H1 (cell line): ENCODE measurements at regions not wholly inside any gene's neighbourhood (a gene's known extent, or its start where the extent isn't known, plus 50 kb on each side); places are given as distances from the start of the nearest gene placed in this dataset.

Source experiments
- CTCF ChIA-PET: fragments of 300-600 bp; sonication (Branson Sonifier 250); formaldehyde crosslinking; loops from one replicate; lab custom pipeline; 2021; ENCODE audit not compliant: partially characterized antibody; lab: Charles Lee
- POLR2A ChIA-PET: fragments of 300-600 bp; sonication (Branson Sonifier 250); formaldehyde crosslinking; loops from one replicate; lab custom pipeline; 2021; ENCODE audit warnings: inconsistent platforms; ENCODE audit not compliant: partially characterized antibody; lab: Charles Lee
- DNase-seq, 2 experiments: peaks; one replicate each; pipeline versions ENCODE4 v3.0.0 to v3.0.0-alpha.2; 2010 to 2022; ENCODE audit warnings: low spot score in 2 of 2, low read depth in 1 of 2, mixed read lengths in 1 of 2
- FAIRE-seq: peaks from 2 replicates; lab custom pipeline; 2011; peaks lifted over from hg19 to GRCh38; lab: Jason Lieb, UNC
- H2AFZ ChIP-seq: 2 replicates; pipeline ENCODE4 v1.8.1; 2012; ENCODE audit warnings: low read length, inconsistent platforms
- H2AK5ac ChIP-seq: 2 replicates; pipeline ENCODE4 v1.6.1; 2013; ENCODE audit warnings: low read depth, low read length
- H2BK120ac ChIP-seq: replicated peaks from 2 replicates; pipeline ENCODE3; 2013; ENCODE audit warnings: low read depth, low read length, inconsistent platforms
- H2BK12ac ChIP-seq: 2 replicates; pipeline ENCODE4 v1.6.1; 2013; ENCODE audit warnings: low read depth, low read length
- H2BK15ac ChIP-seq: 2 replicates; pipeline ENCODE4 v1.6.1; 2013; ENCODE audit warnings: low read length
- H2BK20ac ChIP-seq: 2 replicates; pipeline ENCODE4 v1.6.1; 2013; ENCODE audit warnings: low read length
- H2BK5ac ChIP-seq: 2 replicates; pipeline ENCODE4 v1.6.1; 2013; ENCODE audit warnings: low read depth, low read length
- H3K14ac ChIP-seq: 2 replicates; pipeline ENCODE4 v1.6.1; 2013; ENCODE audit warnings: inconsistent platforms; ENCODE audit not compliant: insufficient read length
- H3K18ac ChIP-seq: 2 replicates; pipeline ENCODE4 v1.6.1; 2013; ENCODE audit warnings: low read length; ENCODE audit errors: extremely low read depth
- H3K23ac ChIP-seq: 2 replicates; pipeline ENCODE4 v1.6.1; 2013; ENCODE audit warnings: inconsistent platforms; ENCODE audit not compliant: insufficient read length
- H3K23me2 ChIP-seq: 2 replicates; pipeline ENCODE4 v1.6.1; 2013; ENCODE audit warnings: low read depth, low read length
- H3K27ac ChIP-seq: 2 replicates; pipeline ENCODE4 v1.6.1; 2011; ENCODE audit warnings: low read depth, low read length, inconsistent platforms
- H3K27me3 ChIP-seq, 4 experiments: replicated peaks in 1 of 4; 1 replicate in 1 of 4; 2 replicates in 3 of 4; pipeline versions ENCODE4 v1.6.1 to v1.8.1; 2011 to 2013; ENCODE audit warnings: low read length in 3 of 4, mild to moderate bottlenecking in 3 of 4, inconsistent platforms in 2 of 4, mixed read lengths in 2 of 4, moderate library complexity in 1 of 4; ENCODE audit not compliant: control insufficient read depth in 3 of 4, insufficient read depth in 3 of 4; ENCODE audit errors: extremely low read depth in 1 of 4
- H3K36me3 ChIP-seq, 4 experiments: 2 replicates each; pipeline versions ENCODE4 v1.6.1 to v1.8.1; 2011 to 2013; ENCODE audit warnings: mild to moderate bottlenecking in 4 of 4, low read length in 3 of 4, moderate library complexity in 2 of 4, control low read depth in 1 of 4, inconsistent platforms in 1 of 4; ENCODE audit not compliant: insufficient read depth in 4 of 4, control insufficient read depth in 2 of 4
- H3K4ac ChIP-seq: replicated peaks from 2 replicates; pipeline ENCODE3; 2013; ENCODE audit warnings: low read length, low read depth, mixed read lengths, inconsistent platforms; ENCODE audit not compliant: insufficient read length
- H3K4me1 ChIP-seq, 4 experiments: replicated peaks in 1 of 4; 1 replicate in 1 of 4; 2 replicates in 3 of 4; pipeline versions ENCODE4 v1.6.1 to v1.8.1; 2011 to 2013; ENCODE audit warnings: low read length in 3 of 4, inconsistent platforms in 2 of 4, mixed read lengths in 1 of 4; ENCODE audit not compliant: insufficient read depth in 4 of 4, control insufficient read depth in 3 of 4
- H3K4me2 ChIP-seq, 2 experiments: 2 replicates each; pipeline versions ENCODE4 v1.6.1 to v1.8.1; 2011 to 2013; ENCODE audit warnings: low read depth in 2 of 2, low read length in 2 of 2, control low read depth in 1 of 2, inconsistent platforms in 1 of 2, mild to moderate bottlenecking in 1 of 2; ENCODE audit not compliant: insufficient read depth in 1 of 2
- H3K4me3 ChIP-seq, 4 experiments: fragments of 200-600, 300-600 bp in 1 of 4; sonication (generic), shearing (Covaris generic), sonication (Bioruptor Twin) in 1 of 4; 2 replicates each; pipeline versions ENCODE4 v1.5.1 to v1.8.1; 2011 to 2016; ENCODE audit warnings: low read length in 4 of 4, low read depth in 3 of 4, control low read depth in 2 of 4, inconsistent platforms in 2 of 4, mild to moderate bottlenecking in 2 of 4, mixed read lengths in 1 of 4, moderate library complexity in 1 of 4; ENCODE audit not compliant: insufficient read depth in 2 of 4; ENCODE audit errors: extremely low read depth in 1 of 4
- H3K56ac ChIP-seq: replicated peaks from 2 replicates; pipeline ENCODE3; 2013; ENCODE audit warnings: low read depth, mild to moderate bottlenecking, mixed read lengths, low read length, inconsistent platforms; ENCODE audit not compliant: insufficient read length
- H3K79me1 ChIP-seq: 2 replicates; pipeline ENCODE4 v1.6.1; 2013; ENCODE audit warnings: low read depth, low read length, control low read depth
- H3K79me2 ChIP-seq, 2 experiments: 2 replicates each; pipeline versions ENCODE4 v1.6.1 to v1.8.1; 2012 to 2013; ENCODE audit warnings: low read length in 2 of 2, mild to moderate bottlenecking in 2 of 2, inconsistent platforms in 1 of 2; ENCODE audit not compliant: insufficient read depth in 2 of 2, control insufficient read depth in 1 of 2
- H3K9ac ChIP-seq, 4 experiments: replicated peaks in 1 of 4; 1 replicate in 1 of 4; 2 replicates in 3 of 4; pipeline versions ENCODE4 v1.6.1 to v1.8.1; 2011 to 2013; ENCODE audit warnings: low read depth in 3 of 4, low read length in 3 of 4, control low read depth in 2 of 4, mild to moderate bottlenecking in 2 of 4, moderate library complexity in 2 of 4, inconsistent platforms in 1 of 4; ENCODE audit errors: extremely low read depth in 1 of 4
- H3K9me3 ChIP-seq, 2 experiments: 2 replicates each; pipeline versions ENCODE4 v1.6.1 to v1.8.1; 2012 to 2013; ENCODE audit warnings: mild to moderate bottlenecking in 2 of 2, moderate library complexity in 2 of 2, control low read depth in 1 of 2, inconsistent platforms in 1 of 2, low read depth in 1 of 2, low read length in 1 of 2, mixed read lengths in 1 of 2; ENCODE audit not compliant: insufficient read depth in 2 of 2
- H4K20me1 ChIP-seq, 2 experiments: replicated peaks in 1 of 2; 2 replicates each; pipeline versions ENCODE3 to v1.8.1; 2011 to 2013; ENCODE audit warnings: inconsistent platforms in 2 of 2, low read length in 2 of 2, mild to moderate bottlenecking in 1 of 2; ENCODE audit not compliant: insufficient read depth in 2 of 2, control insufficient read depth in 1 of 2
- H4K5ac ChIP-seq: 2 replicates; pipeline ENCODE4 v1.6.1; 2013; ENCODE audit warnings: low read length, low read depth, mixed read lengths, inconsistent platforms; ENCODE audit not compliant: insufficient read length
- H4K8ac ChIP-seq: 2 replicates; pipeline ENCODE4 v1.8.0; 2013; ENCODE audit warnings: mild to moderate bottlenecking, moderate library complexity, low read length, inconsistent platforms; ENCODE audit not compliant: insufficient read depth; ENCODE audit errors: extremely low read depth
- H4K91ac ChIP-seq: replicated peaks from 2 replicates; pipeline ENCODE3; 2013; ENCODE audit warnings: low read length, mixed read lengths, inconsistent platforms; ENCODE audit not compliant: insufficient read length
- BACH1 ChIP-seq: IDR thresholded peaks from 2 replicates; pipeline ENCODE4 v1.6.1; 2012; ENCODE audit warnings: low read length, improper control_type of control experiment
- EZH2 ChIP-seq: fragments of 200-600 bp; sonication (generic); IDR thresholded peaks from 2 replicates; pipeline ENCODE4 v1.7.1; 2012; ENCODE audit warnings: low read depth, mild to moderate bottlenecking, moderate library complexity, low read length, inconsistent platforms; ENCODE audit not compliant: severe bottlenecking
- RFX5 ChIP-seq: IDR thresholded peaks from 2 replicates; pipeline ENCODE4 v1.6.1; 2011; ENCODE audit warnings: low read depth, low read length, improper control_type of control experiment, borderline replicate concordance
- SIRT6 ChIP-seq: IDR thresholded peaks from one replicate; pipeline ENCODE4 v1.7.1; 2012; ENCODE audit warnings: low read length, inconsistent platforms
- WGBS, 2 experiments: shearing (Covaris generic) in 1 of 2; methylation state at CpG; one replicate each; pipeline versions ENCODE4 v1.1.6 to v1.1.7; 2013 to 2015; ENCODE audit warnings: low lambda C conversion rate in 2 of 2, mixed read lengths in 2 of 2, inconsistent platforms in 1 of 2, low coverage in 1 of 2, missing lambda C conversion rate in 1 of 2; ENCODE audit not compliant: insufficient replicate concordance in 2 of 2, insufficient coverage in 1 of 2, insufficient read length in 1 of 2; ENCODE audit errors: extremely low coverage in 1 of 2, missing lambda C conversion rate in 1 of 2; 5-methylcytosine and 5-hydroxymethylcytosine counted together

GRCh38 chr16:17804857-17805256, 334.1 kb upstream of the XYLT1 start:
- Histone ChIP-seq H3K18ac (no peak overlapping the region), H3K4me1 (peaks cover 0 to 2% (median 0%) of the 10 kb centered on the region in 4 experiments; a peak in 2 of 7 replicates), H2AFZ (peak overlapping the region; percentile 31; the same call in 1 of the 2 replicates), H2BK12ac (no peak overlapping the region), H2AK5ac (no peak overlapping the region), H3K9ac (no peak overlapping the region), H2BK15ac (no peak overlapping the region), H3K4me3 (no peak overlapping the region), H2BK120ac (no peak overlapping the region), H3K79me1 (no peaks in the 10 kb centered on the region), H3K79me2 (no peaks in the 10 kb centered on the region)
- DNase-seq, result no peak
- TF ChIP-seq BACH1 (no peak), SIRT6 (no peak), EZH2 (no peak), RFX5 (no peak)
- TF ChIP-seq, all 59 proteins: peak for 0
- no peak for FAIRE-seq
- Histone ChIP-seq H3K14ac (no peak overlapping the region), H3K4me2 (no peak overlapping the region), H4K91ac (no peak overlapping the region), H3K23ac (no peak overlapping the region), H4K5ac (no peak overlapping the region), H2BK5ac (no peak overlapping the region), H3K36me3 (no peaks in the 10 kb centered on the region), H3K27me3 (no peaks in the 10 kb centered on the region), H3K56ac (no peak overlapping the region), H3K23me2 (no peaks in the 10 kb centered on the region), H4K20me1 (no peaks in the 10 kb centered on the region), H3K27ac (no peak overlapping the region), H3K4ac (no peak overlapping the region), H4K8ac (no peak overlapping the region), H2BK20ac (no peak overlapping the region), H3K9me3 (no peaks in the 10 kb centered on the region)
- 86% methylated on average over 8 of the region's 8 CpGs; no CpG with 5 or more reads in 1 of the 2 experiments for WGBS, 2 experiments
- POLR2A ChIA-PET, result no interaction called here
- CTCF ChIA-PET, result interaction anchor here (0.6 to 1.7 kb wide), 3 partner anchors 26 to 1529 kb away, joined by 3 to 4 read pairs (median 3); no protein-coding TSS in a partner anchor
